ENCODE measurements at regions not wholly inside any gene's neighbourhood (a gene's known extent, or its start where the extent isn't known, plus 50 kb on each side); places are given as distances from the start of the nearest gene placed in this dataset.

DNA sequence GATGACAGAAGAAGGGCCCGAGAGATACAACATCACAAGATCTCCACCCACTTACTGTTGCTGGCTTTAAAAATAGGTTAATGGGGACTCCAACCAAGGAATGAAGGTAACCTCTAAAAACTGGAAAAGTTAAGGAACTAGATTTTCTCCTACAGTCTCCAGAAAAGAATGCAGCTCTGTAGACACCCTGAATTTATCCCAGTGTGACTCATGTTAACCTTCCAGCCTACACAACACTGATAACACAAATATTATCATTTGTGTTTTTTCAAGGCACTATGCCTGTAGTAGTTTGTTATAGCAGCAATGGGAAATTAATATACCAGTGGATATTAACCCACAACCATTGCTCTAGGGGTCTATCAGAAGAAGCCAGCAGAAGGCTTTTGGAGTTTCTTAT, 730.7 kb upstream of the ZP4 start:
- TF ChIP-seq, protein P1, sequence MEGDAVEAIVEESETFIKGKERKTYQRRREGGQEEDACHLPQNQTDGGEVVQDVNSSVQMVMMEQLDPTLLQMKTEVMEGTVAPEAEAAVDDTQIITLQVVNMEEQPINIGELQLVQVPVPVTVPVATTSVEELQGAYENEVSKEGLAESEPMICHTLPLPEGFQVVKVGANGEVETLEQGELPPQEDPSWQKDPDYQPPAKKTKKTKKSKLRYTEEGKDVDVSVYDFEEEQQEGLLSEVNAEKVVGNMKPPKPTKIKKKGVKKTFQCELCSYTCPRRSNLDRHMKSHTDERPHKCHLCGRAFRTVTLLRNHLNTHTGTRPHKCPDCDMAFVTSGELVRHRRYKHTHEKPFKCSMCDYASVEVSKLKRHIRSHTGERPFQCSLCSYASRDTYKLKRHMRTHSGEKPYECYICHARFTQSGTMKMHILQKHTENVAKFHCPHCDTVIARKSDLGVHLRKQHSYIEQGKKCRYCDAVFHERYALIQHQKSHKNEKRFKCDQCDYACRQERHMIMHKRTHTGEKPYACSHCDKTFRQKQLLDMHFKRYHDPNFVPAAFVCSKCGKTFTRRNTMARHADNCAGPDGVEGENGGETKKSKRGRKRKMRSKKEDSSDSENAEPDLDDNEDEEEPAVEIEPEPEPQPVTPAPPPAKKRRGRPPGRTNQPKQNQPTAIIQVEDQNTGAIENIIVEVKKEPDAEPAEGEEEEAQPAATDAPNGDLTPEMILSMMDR (IDR thresholded peaks at IDR 0.05; ENCODE audit: low read length): no peak
- TF ChIP-seq EZH2phosphoT487 (IDR thresholded peaks at IDR 0.05; ENCODE audit: low read length) (no peak), EZH2 (optimal IDR thresholded peaks at IDR 0.05; ENCODE audit: low read depth, low read length) (no peak)

All from MM.1S (cell line).